ENCODE measurements at regions not wholly inside any gene's neighbourhood (a gene's known extent, or its start where the extent isn't known, plus 50 kb on each side); places are given as distances from the start of the nearest gene placed in this dataset.

DNA sequence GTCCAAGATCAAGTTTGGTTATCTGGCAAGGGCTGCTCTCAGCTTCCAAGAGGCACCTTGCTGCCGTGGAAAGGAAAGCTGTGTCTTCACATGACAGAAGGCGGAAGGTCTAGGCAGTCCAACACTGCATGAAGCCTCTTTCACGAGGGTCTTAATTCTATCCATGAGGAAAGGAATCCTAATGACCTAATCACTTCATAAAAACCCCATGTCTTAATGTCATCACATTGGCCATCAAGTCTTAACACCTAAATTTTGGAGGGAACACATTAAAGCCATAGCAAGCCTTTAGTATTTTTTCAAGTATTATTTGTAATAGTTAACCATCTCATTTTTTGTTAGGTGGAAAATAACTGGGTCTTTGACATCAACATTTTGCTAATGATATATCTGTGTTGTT lies 858.3 kb downstream of the FLRT2 start:
- H3K27me3 Mint-ChIP-seq (ENCODE audit: unreplicated experiment) = peaks cover 2% of the 10 kb centered on the region

GRCh38 chr14:86373886-86374285 lies 843.9 kb downstream of the FLRT2 start:
- H3K4me1 Mint-ChIP-seq (ENCODE audit: unreplicated experiment) = no peaks in the 10 kb centered on the region
- H3K4me3 Mint-ChIP-seq (ENCODE audit: unreplicated experiment) = no peak overlapping the region
- peaks cover 3% of the 10 kb centered on the region for H3K9me3 Mint-ChIP-seq (ENCODE audit: unreplicated experiment)
- H3K27ac Mint-ChIP-seq (ENCODE audit: unreplicated experiment) = no peak overlapping the region
- H3K36me3 Mint-ChIP-seq (ENCODE audit: unreplicated experiment) = no peaks in the 10 kb centered on the region
- DNase-seq (ENCODE audit: extremely low spot score, unreplicated experiment) = no peak
- no peak for TF ChIP-seq CTCF (IDR thresholded peaks at IDR 0.05)
- H3K27me3 Mint-ChIP-seq (ENCODE audit: unreplicated experiment) = no peaks in the 10 kb centered on the region

More for the DNA sequence above, 858.3 kb downstream of the FLRT2 start:
- no peak overlapping the region for H3K27ac Mint-ChIP-seq (ENCODE audit: unreplicated experiment)
- TF ChIP-seq CTCF (IDR thresholded peaks at IDR 0.05) = no peak
- H3K36me3 Mint-ChIP-seq (ENCODE audit: unreplicated experiment) = no peaks in the 10 kb centered on the region
- H3K4me1 Mint-ChIP-seq (ENCODE audit: unreplicated experiment) = no peaks in the 10 kb centered on the region
- no peak for DNase-seq (ENCODE audit: extremely low spot score, unreplicated experiment)
- H3K4me3 Mint-ChIP-seq (ENCODE audit: unreplicated experiment) = no peak overlapping the region
- H3K9me3 Mint-ChIP-seq (ENCODE audit: unreplicated experiment) = no peaks in the 10 kb centered on the region

DNA sequence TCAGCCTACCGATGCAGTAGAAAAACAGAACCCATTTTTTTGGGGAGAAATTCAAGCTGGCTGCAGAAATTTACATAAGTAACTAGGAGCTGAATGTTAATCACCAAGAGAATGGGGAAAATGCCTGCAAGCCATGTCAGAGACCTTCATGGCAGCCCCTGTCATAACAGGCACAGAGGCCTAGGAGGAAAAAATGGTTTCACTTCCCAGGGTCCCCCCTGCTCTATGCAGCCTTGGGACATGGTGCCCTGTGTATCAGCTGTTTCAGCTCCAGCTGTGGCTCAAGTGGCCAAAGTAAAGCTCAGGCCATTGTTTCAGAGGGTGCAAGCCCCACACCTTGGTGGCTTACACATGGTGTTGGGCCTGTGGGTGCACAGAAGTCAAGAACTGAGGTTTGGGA lies 842.5 kb downstream of the FLRT2 start:
- Mint-ChIP-seq H3K36me3 (ENCODE audit: unreplicated experiment) (no peaks in the 10 kb centered on the region), H3K9me3 (ENCODE audit: unreplicated experiment) (peaks cover under 1% of the 10 kb centered on the region), H3K27ac (ENCODE audit: unreplicated experiment) (no peak overlapping the region), H3K4me1 (ENCODE audit: unreplicated experiment) (no peaks in the 10 kb centered on the region), H3K27me3 (ENCODE audit: unreplicated experiment) (no peaks in the 10 kb centered on the region), H3K4me3 (ENCODE audit: unreplicated experiment) (no peak overlapping the region)
- no peak for DNase-seq (ENCODE audit: extremely low spot score, unreplicated experiment)
- TF ChIP-seq CTCF (IDR thresholded peaks at IDR 0.05) = no peak

GRCh38 chr14:86364634-86365033 lies 834.7 kb downstream of the FLRT2 start:
- Mint-ChIP-seq H3K4me3 (ENCODE audit: unreplicated experiment) (no peak overlapping the region), H3K27ac (ENCODE audit: unreplicated experiment) (no peak overlapping the region), H3K9me3 (ENCODE audit: unreplicated experiment) (no peaks in the 10 kb centered on the region), H3K27me3 (ENCODE audit: unreplicated experiment) (no peaks in the 10 kb centered on the region), H3K36me3 (ENCODE audit: unreplicated experiment) (no peaks in the 10 kb centered on the region), H3K4me1 (ENCODE audit: unreplicated experiment) (no peaks in the 10 kb centered on the region)
- no peak for TF ChIP-seq CTCF (IDR thresholded peaks at IDR 0.05)
- DNase-seq (ENCODE audit: extremely low spot score, unreplicated experiment) = no peak

DNA sequence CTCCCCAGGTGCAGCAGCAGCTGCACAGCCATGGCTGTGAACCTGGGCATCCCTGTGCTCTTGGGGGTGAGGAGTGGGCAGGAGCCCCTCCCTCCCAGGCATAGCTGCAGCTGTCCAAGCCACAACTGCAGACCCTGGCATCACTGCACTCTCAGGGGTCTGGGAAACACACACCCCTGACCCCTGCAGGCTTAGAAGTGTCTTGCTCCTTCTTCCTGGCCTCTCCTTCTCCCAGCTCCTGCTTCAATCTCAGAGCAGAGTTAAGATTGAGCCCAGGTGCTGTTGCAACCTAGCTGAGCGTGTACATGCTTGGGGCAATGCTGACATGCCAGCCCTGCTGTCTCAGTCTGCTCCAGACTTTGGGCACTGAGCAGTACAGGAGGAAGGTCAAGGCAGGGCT lies 833.6 kb downstream of the FLRT2 start:
- no peak for DNase-seq (ENCODE audit: extremely low spot score, unreplicated experiment)
- TF ChIP-seq CTCF (IDR thresholded peaks at IDR 0.05) = no peak
- H3K4me3 Mint-ChIP-seq (ENCODE audit: unreplicated experiment) = no peak overlapping the region
- H3K36me3 Mint-ChIP-seq (ENCODE audit: unreplicated experiment) = no peaks in the 10 kb centered on the region
- no peaks in the 10 kb centered on the region for H3K4me1 Mint-ChIP-seq (ENCODE audit: unreplicated experiment)
- H3K9me3 Mint-ChIP-seq (ENCODE audit: unreplicated experiment) = no peaks in the 10 kb centered on the region
- no peaks in the 10 kb centered on the region for H3K27me3 Mint-ChIP-seq (ENCODE audit: unreplicated experiment)
- H3K27ac Mint-ChIP-seq (ENCODE audit: unreplicated experiment) = no peak overlapping the region

Measured in osteocyte (in vitro differentiated cells).